ENCODE measurements at regions not wholly inside any gene's neighbourhood (a gene's known extent, or its start where the extent isn't known, plus 50 kb on each side); places are given as distances from the start of the nearest gene placed in this dataset.

DNA sequence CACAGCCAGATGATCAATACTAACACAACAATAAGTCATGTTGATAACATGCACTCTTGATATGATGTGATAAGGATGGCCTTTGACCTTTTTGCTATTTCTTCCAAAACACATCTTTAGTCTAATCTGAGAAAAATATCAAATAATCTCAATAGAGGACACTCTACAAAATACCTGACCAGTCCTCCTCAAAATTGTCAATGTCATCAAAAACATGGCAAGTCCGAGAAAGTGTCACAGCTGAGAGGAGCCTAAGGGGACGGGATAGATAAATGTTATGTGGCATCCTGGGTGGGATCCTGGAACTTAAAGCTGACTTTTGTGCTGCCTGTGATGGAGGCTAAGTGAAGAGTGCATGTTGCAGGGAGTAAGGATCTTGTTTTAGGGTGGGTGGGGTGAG lies 699.6 kb upstream of the ADAMTS16 start:
- TF ChIP-seq, protein P1, sequence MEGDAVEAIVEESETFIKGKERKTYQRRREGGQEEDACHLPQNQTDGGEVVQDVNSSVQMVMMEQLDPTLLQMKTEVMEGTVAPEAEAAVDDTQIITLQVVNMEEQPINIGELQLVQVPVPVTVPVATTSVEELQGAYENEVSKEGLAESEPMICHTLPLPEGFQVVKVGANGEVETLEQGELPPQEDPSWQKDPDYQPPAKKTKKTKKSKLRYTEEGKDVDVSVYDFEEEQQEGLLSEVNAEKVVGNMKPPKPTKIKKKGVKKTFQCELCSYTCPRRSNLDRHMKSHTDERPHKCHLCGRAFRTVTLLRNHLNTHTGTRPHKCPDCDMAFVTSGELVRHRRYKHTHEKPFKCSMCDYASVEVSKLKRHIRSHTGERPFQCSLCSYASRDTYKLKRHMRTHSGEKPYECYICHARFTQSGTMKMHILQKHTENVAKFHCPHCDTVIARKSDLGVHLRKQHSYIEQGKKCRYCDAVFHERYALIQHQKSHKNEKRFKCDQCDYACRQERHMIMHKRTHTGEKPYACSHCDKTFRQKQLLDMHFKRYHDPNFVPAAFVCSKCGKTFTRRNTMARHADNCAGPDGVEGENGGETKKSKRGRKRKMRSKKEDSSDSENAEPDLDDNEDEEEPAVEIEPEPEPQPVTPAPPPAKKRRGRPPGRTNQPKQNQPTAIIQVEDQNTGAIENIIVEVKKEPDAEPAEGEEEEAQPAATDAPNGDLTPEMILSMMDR (IDR thresholded peaks at IDR 0.05), result no peak
- TF ChIP-seq POLR2A (IDR thresholded peaks at IDR 0.05), result no peak
